GM18951 (cell line): ENCODE measurements at regions not wholly inside any gene's neighbourhood (a gene's known extent, or its start where the extent isn't known, plus 50 kb on each side); places are given as distances from the start of the nearest gene placed in this dataset.

Experiments used
- POLR2A ChIP-seq: IDR thresholded peaks from 4 replicates; pipeline ENCODE4 v1.6.1; 2011; ENCODE audit warnings: mild to moderate bottlenecking; ENCODE audit not compliant: insufficient read length, insufficient read depth; ENCODE audit errors: extremely low read depth
- in situ Hi-C: fragments of 300-500 bp; cut with MboI; formaldehyde crosslinking; loops from one replicate; pipeline ENCODE4 v1.12.0; 2022; ENCODE audit warnings: low sequenced_read_pairs, mixed read lengths, inconsistent platforms; ENCODE audit not compliant: unreplicated experiment

GRCh38 chr9:27625751-27626150, 52.5 kb upstream of the C9orf72 start:
- TF ChIP-seq POLR2A, result no peak
- in situ Hi-C loops, result no loop called here

- in situ Hi-C loops, result no loop called here
- TF ChIP-seq POLR2A, result no peak
Measured at GRCh38 chr9:27626244-27627187, 53.2 kb upstream of the C9orf72 start.

GRCh38 chr9:27627188-27627564, 53.9 kb upstream of the C9orf72 start:
- no peak for TF ChIP-seq POLR2A
- in situ Hi-C loops, result no loop called here

GRCh38 chr9:27628311-27628710, 55.0 kb upstream of the C9orf72 start:
- TF ChIP-seq POLR2A, result no peak
- in situ Hi-C loops, result no loop called here

- no peak for TF ChIP-seq POLR2A
Measured at GRCh38 chr9:27629425-27629824, 56.1 kb upstream of the C9orf72 start.

GRCh38 chr9:27632254-27632653, 59.0 kb upstream of the C9orf72 start:
- no peak for TF ChIP-seq POLR2A
- in situ Hi-C loops, result no loop called here

More at GRCh38 chr9:27629425-27629824, 56.1 kb upstream of the C9orf72 start:
- in situ Hi-C loops, result no loop called here

GRCh38 chr9:27633764-27634163, 60.5 kb upstream of the C9orf72 start:
- no peak for TF ChIP-seq POLR2A
- in situ Hi-C loops, result no loop called here

GRCh38 chr9:27634879-27635278, 61.6 kb upstream of the C9orf72 start:
- TF ChIP-seq POLR2A, result no peak
- in situ Hi-C loops, result no loop called here

- in situ Hi-C loops, result no loop called here
- no peak for TF ChIP-seq POLR2A
Measured at GRCh38 chr9:27638716-27639115, 65.4 kb upstream of the C9orf72 start.

DNA sequence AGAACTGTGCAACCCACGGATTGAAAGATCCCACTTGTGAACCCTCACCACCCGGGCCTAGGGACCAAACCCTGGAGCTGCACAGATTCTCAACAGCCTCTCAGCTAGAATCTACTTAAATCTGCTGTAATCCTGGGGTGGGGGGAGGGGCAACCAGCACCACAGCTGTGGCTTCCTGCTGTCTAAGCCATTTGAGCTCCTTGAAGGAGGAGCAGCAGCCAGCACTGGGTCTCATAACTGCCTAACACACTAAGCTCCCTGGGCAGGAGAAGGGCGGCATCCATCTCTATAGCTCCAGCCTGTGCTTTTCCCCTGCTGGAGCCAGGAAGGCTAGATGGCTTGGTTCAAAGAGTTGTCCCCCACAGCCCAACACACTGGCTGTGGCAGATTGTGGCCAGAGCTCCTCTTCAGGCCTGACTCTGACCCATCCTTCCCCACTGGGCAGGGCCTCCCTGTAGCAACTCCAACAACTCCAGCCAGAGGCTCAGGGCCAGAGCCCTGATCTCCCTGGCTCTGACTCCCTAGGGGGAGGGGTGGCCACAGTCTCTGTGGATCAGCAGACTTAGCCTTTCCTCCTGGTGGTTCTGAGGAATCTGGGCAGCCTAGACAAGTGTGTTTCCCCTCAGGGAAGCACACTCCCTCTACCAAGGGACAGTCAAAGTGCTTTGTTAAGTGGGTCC, 72.0 kb upstream of the C9orf72 start:
- TF ChIP-seq POLR2A, result no peak
- in situ Hi-C loops, result no loop called here

- in situ Hi-C loops, result no loop called here
- no peak for TF ChIP-seq POLR2A
Measured at GRCh38 chr9:27653246-27653645, 80.0 kb upstream of the C9orf72 start.

DNA sequence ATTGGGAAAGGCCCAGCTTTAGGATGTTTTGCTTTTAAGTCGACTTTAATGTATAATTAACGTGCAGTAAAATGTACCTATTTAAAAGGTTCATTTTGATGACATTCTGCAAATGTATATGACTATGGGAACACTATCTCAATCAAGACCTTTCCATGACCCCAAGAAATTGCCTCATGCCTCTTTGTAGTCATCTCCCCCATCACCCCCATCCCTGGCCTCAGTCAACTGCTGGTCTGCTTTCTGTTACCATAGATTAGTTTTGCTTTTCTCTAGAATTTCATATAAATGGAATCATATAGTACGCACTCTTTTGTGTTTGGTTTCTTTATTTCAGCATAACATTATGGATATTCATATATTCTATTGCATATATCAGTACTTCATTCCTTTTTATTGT, 80.7 kb upstream of the C9orf72 start:
- in situ Hi-C loops, result no loop called here
- no peak for TF ChIP-seq POLR2A

- TF ChIP-seq POLR2A, result no peak
- in situ Hi-C loops, result no loop called here
Measured at GRCh38 chr9:27654629-27655285, 81.5 kb upstream of the C9orf72 start.

DNA sequence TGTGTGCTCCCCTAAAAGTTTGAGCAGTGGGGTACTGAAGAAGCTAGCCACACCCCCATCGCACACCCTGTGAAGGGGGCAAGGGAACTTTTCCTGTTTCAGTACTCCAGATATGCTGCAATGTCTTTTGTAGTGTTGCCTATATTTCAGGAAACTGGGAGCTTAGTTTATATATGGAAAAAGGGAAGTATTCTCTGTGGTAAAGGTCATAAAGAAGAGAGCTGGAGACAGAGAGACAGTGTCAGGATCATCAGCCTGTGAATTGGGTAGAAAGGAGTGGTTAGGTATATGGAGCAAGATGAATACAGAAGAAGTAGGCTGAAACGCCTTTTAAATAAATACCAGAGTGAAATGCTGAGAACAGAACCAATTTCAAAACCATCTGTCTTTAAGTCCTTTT, 82.2 kb upstream of the C9orf72 start:
- in situ Hi-C loops, result no loop called here
- TF ChIP-seq POLR2A, result no peak

DNA sequence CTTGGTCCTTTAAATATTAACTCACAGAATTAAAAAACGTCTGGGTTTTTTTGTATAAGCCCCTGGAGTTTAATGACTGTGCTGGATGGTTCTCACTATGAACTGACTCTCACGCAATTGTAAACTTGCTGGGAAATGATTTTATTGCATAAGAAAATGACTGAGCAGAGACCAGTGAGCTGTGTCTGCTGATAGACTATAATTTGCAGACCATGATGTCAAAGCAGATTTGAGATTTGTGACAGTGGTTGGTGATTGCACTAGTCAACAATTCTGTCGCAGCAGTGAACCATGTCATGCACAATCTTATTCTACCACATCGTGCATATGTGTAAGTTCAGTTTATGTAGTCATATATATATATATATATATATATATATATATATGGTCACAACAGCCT, 85.7 kb upstream of the C9orf72 start:
- no peak for TF ChIP-seq POLR2A
- in situ Hi-C loops, result no loop called here
